ENCODE measurements at regions not wholly inside any gene's neighbourhood (a gene's known extent, or its start where the extent isn't known, plus 50 kb on each side); places are given as distances from the start of the nearest gene placed in this dataset.

GRCh38 chr14:71694591-71695530, 237.4 kb upstream of the RGS6 start:
- H2AFZ ChIP-seq (ENCODE audit: low read length) = no peak overlapping the region
- H3K4me2 ChIP-seq (ENCODE audit: low read length) = no peak overlapping the region
- no peaks in the 10 kb centered on the region for H3F3A ChIP-seq (ENCODE audit: insufficient read depth, low read length)
- H3K27me3 ChIP-seq (ENCODE audit: insufficient read depth, low read length) = no peaks in the 10 kb centered on the region
- no peaks in the 10 kb centered on the region for H4K20me1 ChIP-seq (ENCODE audit: insufficient read depth, low read length)
- no peak overlapping the region for H3K9ac ChIP-seq (ENCODE audit: low read length)
- H3K4me3 ChIP-seq (ENCODE audit: low read depth, low read length, poor library complexity, severe bottlenecking) = no peak overlapping the region
- H3K36me3 ChIP-seq (ENCODE audit: insufficient read depth, low read length) = no peaks in the 10 kb centered on the region
- H3K9me2 ChIP-seq (ENCODE audit: low read depth, low read length) = no peaks in the 10 kb centered on the region
- no peaks in the 10 kb centered on the region for H3K4me1 ChIP-seq (ENCODE audit: insufficient read depth, low read length, severe bottlenecking)
- no peaks in the 10 kb centered on the region for H3K79me2 ChIP-seq (ENCODE audit: insufficient read depth, low read length)
- no peak overlapping the region for H3K27ac ChIP-seq (ENCODE audit: low read depth, low read length, poor library complexity, severe bottlenecking)
- TF ChIP-seq CTCF (IDR thresholded peaks at IDR 0.05; ENCODE audit: low read length) = no peak
- no peaks in the 10 kb centered on the region for H3K9me3 ChIP-seq (ENCODE audit: low read length)

GRCh38 chr14:71695611-71696350, 236.4 kb upstream of the RGS6 start:
- H2AFZ ChIP-seq (ENCODE audit: low read length) = no peak overlapping the region
- H3K27ac ChIP-seq (ENCODE audit: low read depth, low read length, poor library complexity, severe bottlenecking) = no peak overlapping the region
- no peaks in the 10 kb centered on the region for H3F3A ChIP-seq (ENCODE audit: insufficient read depth, low read length)
- no peaks in the 10 kb centered on the region for H3K9me3 ChIP-seq (ENCODE audit: low read length)
- no peaks in the 10 kb centered on the region for H3K4me1 ChIP-seq (ENCODE audit: insufficient read depth, low read length, severe bottlenecking)
- H3K36me3 ChIP-seq (ENCODE audit: insufficient read depth, low read length) = no peaks in the 10 kb centered on the region
- no peaks in the 10 kb centered on the region for H4K20me1 ChIP-seq (ENCODE audit: insufficient read depth, low read length)
- no peak overlapping the region for H3K4me2 ChIP-seq (ENCODE audit: low read length)
- H3K79me2 ChIP-seq (ENCODE audit: insufficient read depth, low read length) = no peaks in the 10 kb centered on the region
- TF ChIP-seq EZH2 (IDR thresholded peaks at IDR 0.05; ENCODE audit: borderline replicate concordance, low read length) (no peak), CTCF (IDR thresholded peaks at IDR 0.05; ENCODE audit: low read length) (no peak)
- no peak overlapping the region for H3K9ac ChIP-seq (ENCODE audit: low read length)
- H3K4me3 ChIP-seq (ENCODE audit: low read depth, low read length, poor library complexity, severe bottlenecking) = no peak overlapping the region
- H3K27me3 ChIP-seq (ENCODE audit: insufficient read depth, low read length) = no peaks in the 10 kb centered on the region
- H3K9me2 ChIP-seq (ENCODE audit: low read depth, low read length) = no peaks in the 10 kb centered on the region

GRCh38 chr14:71698027-71698426, 234.2 kb upstream of the RGS6 start:
- no peak overlapping the region for H3K4me2 ChIP-seq (ENCODE audit: low read length)
- H3F3A ChIP-seq (ENCODE audit: insufficient read depth, low read length) = no peaks in the 10 kb centered on the region
- no peaks in the 10 kb centered on the region for H3K9me3 ChIP-seq (ENCODE audit: low read length)
- no peak for TF ChIP-seq CTCF (IDR thresholded peaks at IDR 0.05; ENCODE audit: low read length)
- no peak for TF ChIP-seq EZH2 (IDR thresholded peaks at IDR 0.05; ENCODE audit: borderline replicate concordance, low read length)
- H3K9me2 ChIP-seq (ENCODE audit: low read depth, low read length) = no peaks in the 10 kb centered on the region
- no peak overlapping the region for H3K9ac ChIP-seq (ENCODE audit: low read length)
- no peaks in the 10 kb centered on the region for H3K79me2 ChIP-seq (ENCODE audit: insufficient read depth, low read length)
- H3K27me3 ChIP-seq (ENCODE audit: insufficient read depth, low read length) = no peaks in the 10 kb centered on the region
- H3K4me1 ChIP-seq (ENCODE audit: insufficient read depth, low read length, severe bottlenecking) = peaks cover 4% of the 10 kb centered on the region
- no peak overlapping the region for H2AFZ ChIP-seq (ENCODE audit: low read length)
- no peak overlapping the region for H3K27ac ChIP-seq (ENCODE audit: low read depth, low read length, poor library complexity, severe bottlenecking)
- no peaks in the 10 kb centered on the region for H4K20me1 ChIP-seq (ENCODE audit: insufficient read depth, low read length)
- no peak overlapping the region for H3K4me3 ChIP-seq (ENCODE audit: low read depth, low read length, poor library complexity, severe bottlenecking)
- H3K36me3 ChIP-seq (ENCODE audit: insufficient read depth, low read length) = no peaks in the 10 kb centered on the region

Data from OCI-LY1 (cell line).